ENCODE measurements at regions not wholly inside any gene's neighbourhood (a gene's known extent, or its start where the extent isn't known, plus 50 kb on each side); places are given as distances from the start of the nearest gene placed in this dataset.

DNA sequence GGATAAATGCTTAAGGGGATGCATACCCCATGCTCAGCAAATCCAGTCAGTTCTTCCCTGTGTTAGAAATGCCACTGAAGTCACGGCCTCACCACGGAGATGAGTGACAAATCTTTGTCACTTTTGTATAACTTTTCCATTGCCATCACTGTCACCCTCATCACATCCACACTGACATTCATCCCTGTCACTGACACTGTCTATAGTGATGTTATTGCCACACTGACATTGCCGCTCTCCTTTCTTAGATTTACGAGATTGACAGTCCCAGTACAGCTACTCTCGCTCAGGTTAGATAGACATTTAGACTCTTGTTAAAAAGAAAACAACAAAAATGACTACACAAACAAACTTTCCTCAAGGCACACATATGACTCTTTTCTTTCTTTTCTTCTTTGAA, 910.7 kb upstream of the CNTN5 start:
- Histone ChIP-seq H3K4me1 (peaks cover 17% of the 10 kb centered on the region), H3K27me3 (no peaks in the 10 kb centered on the region), H3K36me3 (no peaks in the 10 kb centered on the region), H3K9me3 (no peaks in the 10 kb centered on the region), H3K4me3 (ENCODE audit: low read depth, low read length) (no peak overlapping the region)
- no peak for DNase-seq
- TF ChIP-seq, protein P1, sequence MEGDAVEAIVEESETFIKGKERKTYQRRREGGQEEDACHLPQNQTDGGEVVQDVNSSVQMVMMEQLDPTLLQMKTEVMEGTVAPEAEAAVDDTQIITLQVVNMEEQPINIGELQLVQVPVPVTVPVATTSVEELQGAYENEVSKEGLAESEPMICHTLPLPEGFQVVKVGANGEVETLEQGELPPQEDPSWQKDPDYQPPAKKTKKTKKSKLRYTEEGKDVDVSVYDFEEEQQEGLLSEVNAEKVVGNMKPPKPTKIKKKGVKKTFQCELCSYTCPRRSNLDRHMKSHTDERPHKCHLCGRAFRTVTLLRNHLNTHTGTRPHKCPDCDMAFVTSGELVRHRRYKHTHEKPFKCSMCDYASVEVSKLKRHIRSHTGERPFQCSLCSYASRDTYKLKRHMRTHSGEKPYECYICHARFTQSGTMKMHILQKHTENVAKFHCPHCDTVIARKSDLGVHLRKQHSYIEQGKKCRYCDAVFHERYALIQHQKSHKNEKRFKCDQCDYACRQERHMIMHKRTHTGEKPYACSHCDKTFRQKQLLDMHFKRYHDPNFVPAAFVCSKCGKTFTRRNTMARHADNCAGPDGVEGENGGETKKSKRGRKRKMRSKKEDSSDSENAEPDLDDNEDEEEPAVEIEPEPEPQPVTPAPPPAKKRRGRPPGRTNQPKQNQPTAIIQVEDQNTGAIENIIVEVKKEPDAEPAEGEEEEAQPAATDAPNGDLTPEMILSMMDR (IDR thresholded peaks at IDR 0.05; ENCODE audit: low read depth, low read length), result no peak

- TF ChIP-seq, protein P1 (IDR thresholded peaks at IDR 0.05; ENCODE audit: low read depth, low read length), result no peak
- no peak for DNase-seq
- Histone ChIP-seq H3K9me3 (no peaks in the 10 kb centered on the region), H3K4me1 (no peaks in the 10 kb centered on the region), H3K4me3 (ENCODE audit: low read depth, low read length) (no peak overlapping the region), H3K36me3 (no peaks in the 10 kb centered on the region), H3K27me3 (no peaks in the 10 kb centered on the region)
These were observed 904.9 kb upstream of the CNTN5 start for GRCh38 chr11:98115873-98116272.

DNA sequence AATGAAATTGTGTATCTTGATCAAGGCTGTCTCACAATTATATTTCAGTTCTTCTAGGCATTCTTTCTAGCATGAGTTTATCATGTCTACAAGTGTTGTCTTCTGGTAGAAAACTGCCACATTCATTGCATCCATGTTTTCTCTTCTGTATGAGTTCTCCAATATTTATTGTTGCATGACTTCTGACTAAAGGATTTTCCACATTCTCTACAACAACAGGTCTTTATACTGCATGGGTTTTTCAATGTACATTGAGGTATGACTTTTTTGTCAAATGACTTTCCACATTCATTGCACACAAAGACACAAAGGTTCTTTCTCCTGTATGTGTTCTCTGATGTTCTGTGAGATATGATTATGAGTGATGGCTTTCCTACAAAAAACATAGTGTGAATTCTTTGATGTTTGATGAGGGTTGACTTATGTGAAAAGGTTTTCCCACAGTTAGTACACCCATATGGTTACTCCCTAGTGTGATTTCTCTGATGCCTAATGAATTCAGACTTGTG, 890.6 kb upstream of the CNTN5 start:
- Histone ChIP-seq H3K4me3 (ENCODE audit: low read depth, low read length) (no peak overlapping the region), H3K36me3 (no peaks in the 10 kb centered on the region), H3K9me3 (no peaks in the 10 kb centered on the region; the same call in 1 of the 2 replicates), H3K4me1 (no peaks in the 10 kb centered on the region), H3K27me3 (no peaks in the 10 kb centered on the region)
- DNase-seq, result no peak
- TF ChIP-seq, protein P1 (IDR thresholded peaks at IDR 0.05; ENCODE audit: low read depth, low read length), result no peak

GRCh38 chr11:98136357-98136756, 884.4 kb upstream of the CNTN5 start:
- no peaks in the 10 kb centered on the region for H3K4me1 ChIP-seq
- H3K4me3 ChIP-seq (ENCODE audit: low read depth, low read length), result no peak overlapping the region
- H3K9me3 ChIP-seq, result no peaks in the 10 kb centered on the region
- DNase-seq, result no peak
- no peaks in the 10 kb centered on the region for H3K27me3 ChIP-seq
- TF ChIP-seq, protein P1 (IDR thresholded peaks at IDR 0.05; ENCODE audit: low read depth, low read length), result no peak
- no peaks in the 10 kb centered on the region for H3K36me3 ChIP-seq

DNA sequence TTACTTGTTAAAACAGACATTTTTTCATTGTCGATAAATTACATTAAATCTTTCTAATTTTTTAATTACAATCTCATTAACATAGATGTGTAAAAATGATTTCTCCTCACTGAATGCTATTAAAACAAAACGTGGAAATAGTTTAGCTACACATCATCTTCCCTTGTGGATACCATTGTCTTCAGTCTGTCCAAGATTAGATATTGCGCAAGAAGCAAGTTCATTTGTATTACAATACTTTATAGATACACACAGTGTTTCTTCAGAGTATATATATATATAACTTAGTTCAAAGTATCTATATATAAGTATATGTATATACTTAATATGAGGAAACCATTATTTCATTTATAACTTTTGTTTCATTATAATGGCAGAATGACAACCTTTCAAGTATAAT, 883.3 kb upstream of the CNTN5 start:
- no peak overlapping the region for H3K4me3 ChIP-seq (ENCODE audit: low read depth, low read length)
- no peaks in the 10 kb centered on the region for H3K27me3 ChIP-seq
- H3K4me1 ChIP-seq, result no peaks in the 10 kb centered on the region
- H3K36me3 ChIP-seq, result no peaks in the 10 kb centered on the region
- TF ChIP-seq, protein P1 (IDR thresholded peaks at IDR 0.05; ENCODE audit: low read depth, low read length), result no peak
- no peaks in the 10 kb centered on the region for H3K9me3 ChIP-seq
- DNase-seq, result no peak

DNA sequence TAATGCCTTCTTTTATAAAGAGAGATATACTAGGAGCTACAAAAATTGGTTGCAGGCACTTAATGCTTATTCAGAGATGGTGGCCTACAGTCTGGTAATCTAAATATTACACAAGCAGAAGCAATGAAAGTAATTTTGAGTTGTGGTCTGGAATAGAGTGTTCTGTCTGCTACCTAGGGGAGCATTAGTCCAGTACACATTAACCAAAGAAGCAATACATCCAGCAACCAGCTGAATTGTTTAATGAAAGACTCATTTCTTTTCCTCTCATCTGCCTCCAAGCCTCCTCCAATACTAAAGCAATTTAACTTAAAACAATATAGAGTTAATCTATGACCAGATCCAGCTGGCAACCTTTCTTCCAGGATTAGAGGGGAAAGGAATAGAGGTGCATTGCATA, 877.1 kb upstream of the CNTN5 start:
- Histone ChIP-seq H3K27me3 (no peaks in the 10 kb centered on the region), H3K36me3 (no peaks in the 10 kb centered on the region), H3K4me3 (ENCODE audit: low read depth, low read length) (no peak overlapping the region), H3K9me3 (no peaks in the 10 kb centered on the region), H3K4me1 (no peaks in the 10 kb centered on the region)
- TF ChIP-seq, protein P1 (IDR thresholded peaks at IDR 0.05; ENCODE audit: low read depth, low read length), result no peak
- no peak for DNase-seq

Data from BE2C (cell line).